Caco-2 (cell line): ENCODE measurements at regions not wholly inside any gene's neighbourhood (a gene's known extent, or its start where the extent isn't known, plus 50 kb on each side); places are given as distances from the start of the nearest gene placed in this dataset.

Experiments
- BruUV-seq: library from RNA; stranded (reverse); fragments of 400-500 nt; replicated peaks from 2 replicates; lab custom pipeline; 2021; lab: Mats Ljungman, UMichigan
- CTCF ChIA-PET: fragments of 300-600 bp; sonication (Branson Sonifier 250); formaldehyde crosslinking; loops from one replicate; lab custom pipeline; 2022; ENCODE audit warnings: antibody characterized with exemption; lab: Charles Lee
- POLR2A ChIA-PET: fragments of 300-600 bp; sonication (Branson Sonifier 250); formaldehyde crosslinking; loops from one replicate; lab custom pipeline; 2022; ENCODE audit warnings: antibody characterized with exemption; lab: Charles Lee
- DNase-seq, 2 experiments: peaks; one replicate each; pipeline versions ENCODE4 v3.0.0 to v3.0.0-alpha.2; 2020 to 2022
- H3K27me3 ChIP-seq: replicated peaks from 2 replicates; pipeline ENCODE4 v1.6.0; 2011; ENCODE audit warnings: low read length; ENCODE audit not compliant: control insufficient read depth, insufficient read depth
- H3K36me3 ChIP-seq: 2 replicates; pipeline ENCODE4 v1.5.1; 2011; ENCODE audit warnings: low read length; ENCODE audit not compliant: control insufficient read depth, insufficient read depth
- H3K4me1 ChIP-seq: fragments of 250-450 bp; sonication (Bioruptor Pico); 2 replicates; pipeline ENCODE4 v1.5.1; 2020; ENCODE audit warnings: mild to moderate bottlenecking
- H3K4me3 ChIP-seq: 2 replicates; pipeline ENCODE4 v1.5.1; 2011; ENCODE audit warnings: low read depth, mild to moderate bottlenecking, control low read depth, low read length
- H3K9me3 ChIP-seq: fragments of 250-450 bp; sonication (Bioruptor Pico); 2 replicates; pipeline ENCODE4 v1.5.1; 2020; ENCODE audit warnings: mild to moderate bottlenecking, moderate library complexity
- H3K27ac Mint-ChIP-seq: one replicate; pipeline ENCODE4 v1.8.0; 2022; ENCODE audit warnings: mixed read lengths; ENCODE audit not compliant: unreplicated experiment
- H3K27me3 Mint-ChIP-seq: one replicate; pipeline ENCODE4 v1.8.0; 2022; ENCODE audit warnings: mixed read lengths; ENCODE audit not compliant: insufficient read depth, unreplicated experiment
- H3K36me3 Mint-ChIP-seq: one replicate; pipeline ENCODE4 v1.8.0; 2022; ENCODE audit warnings: mild to moderate bottlenecking, mixed read lengths; ENCODE audit not compliant: insufficient read depth, unreplicated experiment
- H3K4me1 Mint-ChIP-seq: one replicate; pipeline ENCODE4 v1.8.0; 2022; ENCODE audit warnings: low read depth, mixed read lengths; ENCODE audit not compliant: unreplicated experiment
- H3K4me3 Mint-ChIP-seq: one replicate; pipeline ENCODE4 v1.8.0; 2022; ENCODE audit warnings: mild to moderate bottlenecking, moderate library complexity, mixed read lengths; ENCODE audit not compliant: unreplicated experiment
- H3K9me3 Mint-ChIP-seq: one replicate; pipeline ENCODE4 v1.8.0; 2022; ENCODE audit warnings: mixed read lengths; ENCODE audit not compliant: unreplicated experiment
- intact Hi-C: fragments of 100-400 bp; cut with micrococcal nuclease; formaldehyde crosslinking; loops from one replicate; pipeline ENCODE4 v1.10.0; 2022; ENCODE audit not compliant: unreplicated experiment
- TF ChIP-seq, protein P1 (sequence below), 2 experiments: fragments of 200-600 bp in 1 of 2; IDR thresholded peaks; 1 replicate in 1 of 2; 2 replicates in 1 of 2; pipeline versions ENCODE4 v1.5.1 to v1.8.0; 2011 to 2022; ENCODE audit warnings: antibody characterized with exemption in 1 of 2, control low read depth in 1 of 2, inconsistent platforms in 1 of 2, low read depth in 1 of 2, low read length in 1 of 2, mild to moderate bottlenecking in 1 of 2, moderate library complexity in 1 of 2; ENCODE audit not compliant: insufficient read depth in 1 of 2, severe bottlenecking in 1 of 2, unreplicated experiment in 1 of 2

GRCh38 chr21:34197561-34197960 is 124.2 kb downstream of the MRPS6 start:
- BruUV-seq: no TSS peak
- TF ChIP-seq, protein P1, sequence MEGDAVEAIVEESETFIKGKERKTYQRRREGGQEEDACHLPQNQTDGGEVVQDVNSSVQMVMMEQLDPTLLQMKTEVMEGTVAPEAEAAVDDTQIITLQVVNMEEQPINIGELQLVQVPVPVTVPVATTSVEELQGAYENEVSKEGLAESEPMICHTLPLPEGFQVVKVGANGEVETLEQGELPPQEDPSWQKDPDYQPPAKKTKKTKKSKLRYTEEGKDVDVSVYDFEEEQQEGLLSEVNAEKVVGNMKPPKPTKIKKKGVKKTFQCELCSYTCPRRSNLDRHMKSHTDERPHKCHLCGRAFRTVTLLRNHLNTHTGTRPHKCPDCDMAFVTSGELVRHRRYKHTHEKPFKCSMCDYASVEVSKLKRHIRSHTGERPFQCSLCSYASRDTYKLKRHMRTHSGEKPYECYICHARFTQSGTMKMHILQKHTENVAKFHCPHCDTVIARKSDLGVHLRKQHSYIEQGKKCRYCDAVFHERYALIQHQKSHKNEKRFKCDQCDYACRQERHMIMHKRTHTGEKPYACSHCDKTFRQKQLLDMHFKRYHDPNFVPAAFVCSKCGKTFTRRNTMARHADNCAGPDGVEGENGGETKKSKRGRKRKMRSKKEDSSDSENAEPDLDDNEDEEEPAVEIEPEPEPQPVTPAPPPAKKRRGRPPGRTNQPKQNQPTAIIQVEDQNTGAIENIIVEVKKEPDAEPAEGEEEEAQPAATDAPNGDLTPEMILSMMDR (IDR thresholded peaks at IDR 0.05; ENCODE audit: insufficient read depth in 1 of 2, low read depth in 1 of 2, low read length in 1 of 2, severe bottlenecking in 1 of 2, unreplicated experiment in 1 of 2): no peak
- intact Hi-C loops: no loop called here
- no peaks in the 10 kb centered on the region for H3K9me3 ChIP-seq
- no peak for DNase-seq
- peaks cover 14% of the 10 kb centered on the region for H3K36me3 Mint-ChIP-seq
- POLR2A ChIA-PET: no interaction called here
- peaks cover 13% of the 10 kb centered on the region for H3K4me1 ChIP-seq
- no peak overlapping the region for H3K4me3 ChIP-seq
- no peak overlapping the region for H3K4me3 Mint-ChIP-seq
- H3K9me3 Mint-ChIP-seq: no peaks in the 10 kb centered on the region
- H3K36me3 ChIP-seq: no peaks in the 10 kb centered on the region
- no peak overlapping the region for H3K27ac Mint-ChIP-seq
- CTCF ChIA-PET: no interaction called here
- peaks cover 11% of the 10 kb centered on the region for H3K4me1 Mint-ChIP-seq
- no peaks in the 10 kb centered on the region for H3K27me3 Mint-ChIP-seq
- no peaks in the 10 kb centered on the region for H3K27me3 ChIP-seq

GRCh38 chr21:34198231-34199120 is 125.1 kb downstream of the MRPS6 start:
- no peaks in the 10 kb centered on the region for H3K9me3 Mint-ChIP-seq
- H3K27me3 ChIP-seq: no peaks in the 10 kb centered on the region
- peaks cover 20% of the 10 kb centered on the region for H3K4me1 ChIP-seq
- no peaks in the 10 kb centered on the region for H3K36me3 ChIP-seq
- no peak for DNase-seq
- peaks cover 15% of the 10 kb centered on the region for H3K36me3 Mint-ChIP-seq
- no peak overlapping the region for H3K4me3 ChIP-seq
- BruUV-seq: no TSS peak
- TF ChIP-seq, protein P1 (IDR thresholded peaks at IDR 0.05; ENCODE audit: insufficient read depth in 1 of 2, low read depth in 1 of 2, low read length in 1 of 2, severe bottlenecking in 1 of 2, unreplicated experiment in 1 of 2): no peak
- H3K4me3 Mint-ChIP-seq: no peak overlapping the region
- ChIA-PET CTCF (no interaction called here), POLR2A (no interaction called here)
- H3K27ac Mint-ChIP-seq: no peak overlapping the region
- H3K4me1 Mint-ChIP-seq: peaks cover 17% of the 10 kb centered on the region
- H3K27me3 Mint-ChIP-seq: no peaks in the 10 kb centered on the region
- intact Hi-C loops: no loop called here
- no peaks in the 10 kb centered on the region; the same call in 1 of the 2 replicates for H3K9me3 ChIP-seq

DNA sequence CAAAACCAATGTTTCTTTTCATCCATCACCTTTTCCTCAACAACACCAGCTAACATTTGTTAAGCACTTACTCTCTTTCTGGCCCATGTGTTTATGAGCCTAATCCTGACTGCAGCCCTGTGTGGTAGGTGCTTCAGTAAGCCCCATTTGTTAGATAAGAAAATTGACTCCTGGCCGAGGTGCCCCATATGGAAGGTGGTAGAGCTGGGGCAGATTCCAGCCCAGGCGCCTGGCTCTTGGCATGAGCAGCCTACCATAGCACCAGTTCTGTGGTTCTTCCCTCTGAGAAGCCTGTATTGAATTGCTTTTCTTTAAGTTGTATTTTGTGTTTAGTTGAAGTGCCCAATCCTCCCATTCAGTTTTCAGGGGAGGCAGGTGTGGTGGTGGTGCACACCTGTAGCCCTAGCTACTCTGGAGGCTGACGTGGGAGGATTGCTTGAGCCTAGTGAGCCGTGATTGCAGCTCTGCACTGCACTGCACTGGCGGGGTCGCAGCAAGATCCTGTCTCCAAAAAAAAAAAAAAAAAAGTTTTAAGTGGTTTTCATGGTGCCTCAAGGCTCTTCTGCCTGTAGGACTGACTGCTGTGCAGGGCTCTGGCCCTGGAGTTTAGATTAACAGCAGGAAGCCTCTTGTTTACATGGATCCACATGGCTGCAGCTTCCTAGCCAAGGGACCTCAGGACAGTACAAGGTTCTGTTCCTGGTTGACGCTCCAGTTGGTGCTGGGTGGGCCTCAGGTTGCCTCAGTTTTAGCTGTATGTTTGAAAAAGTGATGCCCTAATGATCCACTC is 125.9 kb downstream of the MRPS6 start:
- Mint-ChIP-seq H3K36me3 (peaks cover 15% of the 10 kb centered on the region), H3K27ac (no peak overlapping the region), H3K4me3 (no peak overlapping the region), H3K27me3 (no peaks in the 10 kb centered on the region), H3K4me1 (peaks cover 17% of the 10 kb centered on the region), H3K9me3 (no peaks in the 10 kb centered on the region)
- CTCF ChIA-PET: no interaction called here
- no peak for DNase-seq
- H3K4me1 ChIP-seq: peaks cover 20% of the 10 kb centered on the region
- no peaks in the 10 kb centered on the region; the same call in 1 of the 2 replicates for H3K9me3 ChIP-seq
- no peaks in the 10 kb centered on the region for H3K27me3 ChIP-seq
- no peak overlapping the region for H3K4me3 ChIP-seq
- POLR2A ChIA-PET: interaction anchor here (0.7 kb wide), 1 partner anchor 43 kb away, joined by 11 read pairs; no protein-coding TSS in a partner anchor
- BruUV-seq: no TSS peak
- no peaks in the 10 kb centered on the region for H3K36me3 ChIP-seq
- intact Hi-C loops: no loop called here
- TF ChIP-seq, protein P1 (IDR thresholded peaks at IDR 0.05; ENCODE audit: insufficient read depth in 1 of 2, low read depth in 1 of 2, low read length in 1 of 2, severe bottlenecking in 1 of 2, unreplicated experiment in 1 of 2): no peak
